ENCODE measurements at regions not wholly inside any gene's neighbourhood (a gene's known extent, or its start where the extent isn't known, plus 50 kb on each side); places are given as distances from the start of the nearest gene placed in this dataset.
"Not testable (repeated sequence)": the region's sequence is repeated elsewhere in the genome, so short reads cannot be mapped to it uniquely, and the experiment has no call there.

DNA sequence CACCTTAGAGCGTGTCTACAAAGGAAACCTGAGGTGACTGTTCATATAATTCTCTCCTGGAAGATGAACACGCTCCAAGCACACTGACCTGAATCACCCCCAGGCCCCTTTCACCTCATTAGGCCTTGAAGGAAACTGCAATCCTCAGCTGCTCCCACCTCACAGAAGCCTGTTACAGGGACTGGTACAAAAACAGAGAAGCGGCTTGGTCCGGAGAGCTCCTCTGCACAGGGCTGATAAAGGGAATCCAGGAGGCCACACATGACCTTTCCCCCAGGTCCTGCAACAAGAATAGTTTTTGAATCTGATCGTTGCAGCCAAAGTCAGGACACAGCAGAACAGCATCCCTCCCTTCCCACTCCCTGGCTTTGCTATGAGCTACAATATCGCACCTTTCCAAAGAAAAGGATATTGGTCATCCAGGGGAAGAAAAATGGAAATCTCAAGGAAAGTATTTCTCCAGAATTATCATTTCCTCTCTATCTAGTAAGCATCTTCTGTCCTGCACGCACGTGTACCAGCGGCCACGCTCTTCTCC lies 666.7 kb downstream of the UQCRFS1 start:
- H3K9ac ChIP-seq (ENCODE audit: insufficient read length, low read depth), result no peak overlapping the region
- H3K27me3 ChIP-seq (ENCODE audit: insufficient read depth, insufficient read length), result no peaks in the 10 kb centered on the region
- no peak overlapping the region for H3K4me3 ChIP-seq (ENCODE audit: insufficient read length, low read depth)
- H3K9me3 ChIP-seq (ENCODE audit: insufficient read depth, low read length), result no peaks in the 10 kb centered on the region
- TF ChIP-seq SUZ12 (IDR thresholded peaks at IDR 0.05; ENCODE audit: extremely low read depth, insufficient read depth, insufficient read length), result no peak
- no peak for TF ChIP-seq YY1 (IDR thresholded peaks at IDR 0.05; ENCODE audit: insufficient read depth, insufficient read length)
- no peak for TF ChIP-seq ZNF274 (IDR thresholded peaks at IDR 0.05; ENCODE audit: low read depth, low read length)
- no peaks in the 10 kb centered on the region for H3K36me3 ChIP-seq (ENCODE audit: insufficient read depth, insufficient read length, low read length)
- no peak for DNase-seq (ENCODE audit: low read depth, low spot score)
- no peaks in the 10 kb centered on the region for H3K4me1 ChIP-seq (ENCODE audit: insufficient read depth, insufficient read length)

DNA sequence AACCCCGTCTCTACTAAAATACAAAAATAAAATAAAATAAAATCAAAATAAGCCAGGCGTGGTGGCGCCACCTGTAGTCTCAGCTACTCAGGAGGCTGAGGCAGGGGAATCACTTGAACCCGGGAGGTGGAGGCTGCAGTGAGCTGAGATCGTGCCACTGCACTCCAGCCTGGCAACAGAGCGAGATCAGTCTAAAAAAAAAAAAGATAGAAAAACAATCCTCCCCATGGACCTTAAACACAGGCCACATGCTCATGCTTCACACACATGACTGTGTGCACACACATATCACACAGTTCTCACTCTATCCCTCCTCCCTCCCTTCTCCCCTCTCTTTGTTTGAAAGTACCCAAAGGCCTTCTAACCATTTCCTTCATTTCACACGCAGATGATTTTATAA lies 667.6 kb downstream of the UQCRFS1 start:
- H3K9ac ChIP-seq (ENCODE audit: insufficient read length, low read depth); H3K27me3 ChIP-seq (ENCODE audit: insufficient read depth, insufficient read length); H3K36me3 ChIP-seq (ENCODE audit: insufficient read depth, insufficient read length, low read length); H3K4me3 ChIP-seq (ENCODE audit: insufficient read length, low read depth); DNase-seq (ENCODE audit: low read depth, low spot score); H3K9me3 ChIP-seq (ENCODE audit: insufficient read depth, low read length); H3K4me1 ChIP-seq (ENCODE audit: insufficient read depth, insufficient read length): not testable (repeated sequence)

DNA sequence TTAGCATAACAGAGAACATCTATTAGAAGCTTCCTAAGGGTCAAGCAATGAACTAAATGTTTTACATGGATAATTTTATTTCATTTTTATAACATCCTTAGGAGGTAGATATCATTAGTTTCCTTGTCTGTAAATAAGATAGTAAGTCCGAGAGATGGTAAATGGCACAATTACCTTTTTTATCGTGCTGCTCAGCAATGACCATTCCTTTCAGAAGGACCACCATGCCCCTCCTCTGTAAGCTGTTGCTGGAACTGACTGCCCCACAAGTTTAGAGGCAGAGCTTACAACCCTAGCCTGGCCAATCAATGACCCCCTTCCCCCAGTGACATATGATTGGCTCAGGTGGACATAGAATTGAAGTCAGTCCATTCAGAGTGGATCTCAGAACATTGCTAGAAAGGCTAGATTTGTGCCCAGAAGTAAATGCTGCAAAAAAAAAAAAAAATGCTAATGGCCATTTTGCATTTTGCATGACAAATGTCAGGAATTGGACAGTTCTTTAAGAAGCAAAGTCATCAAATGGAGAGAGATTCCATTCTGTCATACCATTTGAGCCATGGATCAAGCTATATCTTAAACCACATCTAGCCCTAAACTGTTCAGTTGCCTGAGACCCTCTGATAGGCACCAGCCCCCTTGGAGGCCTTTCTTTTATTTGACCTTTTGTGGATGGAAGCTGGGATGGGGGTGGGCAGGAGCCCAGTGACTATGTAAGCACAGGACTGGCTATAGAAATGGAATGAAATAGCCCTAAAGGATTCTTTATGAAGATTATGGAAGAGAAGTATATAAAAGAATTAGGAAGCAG lies 668.3 kb downstream of the UQCRFS1 start:
- no peaks in the 10 kb centered on the region for H3K4me1 ChIP-seq (ENCODE audit: insufficient read depth, insufficient read length)
- H3K9ac ChIP-seq (ENCODE audit: insufficient read length, low read depth), result no peak overlapping the region
- no peaks in the 10 kb centered on the region for H3K36me3 ChIP-seq (ENCODE audit: insufficient read depth, insufficient read length, low read length)
- H3K27me3 ChIP-seq (ENCODE audit: insufficient read depth, insufficient read length), result no peaks in the 10 kb centered on the region
- H3K9me3 ChIP-seq (ENCODE audit: insufficient read depth, low read length), result no peaks in the 10 kb centered on the region
- no peak overlapping the region for H3K4me3 ChIP-seq (ENCODE audit: insufficient read length, low read depth)
- DNase-seq (ENCODE audit: low read depth, low spot score), result no peak
- no peak for TF ChIP-seq YY1 (IDR thresholded peaks at IDR 0.05; ENCODE audit: insufficient read depth, insufficient read length)
- TF ChIP-seq SUZ12 (IDR thresholded peaks at IDR 0.05; ENCODE audit: extremely low read depth, insufficient read depth, insufficient read length), result no peak
- no peak for TF ChIP-seq ZNF274 (IDR thresholded peaks at IDR 0.05; ENCODE audit: low read depth, low read length)

- Histone ChIP-seq H3K9ac (ENCODE audit: insufficient read length, low read depth) (no peak overlapping the region), H3K36me3 (ENCODE audit: insufficient read depth, insufficient read length, low read length) (no peaks in the 10 kb centered on the region), H3K9me3 (ENCODE audit: insufficient read depth, low read length) (no peaks in the 10 kb centered on the region), H3K4me1 (ENCODE audit: insufficient read depth, insufficient read length) (no peaks in the 10 kb centered on the region), H3K27me3 (ENCODE audit: insufficient read depth, insufficient read length) (no peaks in the 10 kb centered on the region), H3K4me3 (ENCODE audit: insufficient read length, low read depth) (no peak overlapping the region)
- TF ChIP-seq ZNF274 (IDR thresholded peaks at IDR 0.05; ENCODE audit: low read depth, low read length) (no peak), SUZ12 (IDR thresholded peaks at IDR 0.05; ENCODE audit: extremely low read depth, insufficient read depth, insufficient read length) (no peak), YY1 (IDR thresholded peaks at IDR 0.05; ENCODE audit: insufficient read depth, insufficient read length) (no peak)
- no peak for DNase-seq (ENCODE audit: low read depth, low spot score)
Observed at GRCh38 chr19:28543244-28543776, 669.6 kb downstream of the UQCRFS1 start.

DNA sequence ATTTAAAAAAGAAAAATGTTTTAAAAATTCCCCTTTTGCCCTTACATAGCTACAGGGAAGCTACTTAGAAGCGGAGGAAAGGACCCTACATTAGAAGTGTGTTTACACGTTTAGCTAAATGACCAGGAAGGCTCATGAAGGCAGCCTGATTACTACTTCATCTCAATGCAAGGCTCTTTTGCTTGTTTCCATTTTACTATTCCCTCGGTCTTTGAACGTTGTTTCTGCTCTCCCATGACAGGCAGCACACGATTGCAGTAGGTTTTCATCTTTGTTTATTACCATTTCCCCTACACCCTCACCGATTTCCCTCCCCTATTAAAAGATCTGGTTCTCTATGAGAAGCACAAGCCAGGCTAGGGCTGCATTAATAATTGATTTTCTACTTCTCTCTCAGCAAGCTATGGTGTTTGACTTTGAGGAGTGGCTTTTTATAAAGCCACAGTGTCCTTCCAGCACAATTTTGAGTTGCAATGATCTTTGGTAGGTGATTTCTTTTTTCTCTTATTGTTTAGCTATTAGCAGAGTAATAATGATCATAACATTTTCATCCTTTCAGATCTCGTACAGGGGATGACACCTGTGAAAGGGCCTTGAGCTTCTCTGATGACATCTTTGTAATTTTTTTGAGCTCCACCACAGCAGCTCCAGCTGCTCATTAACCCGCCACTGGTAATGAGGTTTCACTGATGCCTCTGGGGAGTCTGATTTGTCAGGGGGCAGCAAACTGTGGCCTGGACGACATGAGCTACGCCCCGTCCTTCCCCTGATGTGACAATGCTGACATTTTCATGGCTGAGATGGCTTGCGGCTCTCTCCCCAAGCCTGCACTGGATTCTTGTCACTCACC lies 670.3 kb downstream of the UQCRFS1 start:
- no peaks in the 10 kb centered on the region for H3K4me1 ChIP-seq (ENCODE audit: insufficient read depth, insufficient read length)
- H3K27me3 ChIP-seq (ENCODE audit: insufficient read depth, insufficient read length), result no peaks in the 10 kb centered on the region
- H3K9ac ChIP-seq (ENCODE audit: insufficient read length, low read depth), result no peak overlapping the region
- H3K9me3 ChIP-seq (ENCODE audit: insufficient read depth, low read length), result peaks cover 5% of the 10 kb centered on the region; the same call in 1 of the 2 replicates
- DNase-seq (ENCODE audit: low read depth, low spot score), result no peak
- TF ChIP-seq ZNF274 (IDR thresholded peaks at IDR 0.05; ENCODE audit: low read depth, low read length) (no peak), YY1 (IDR thresholded peaks at IDR 0.05; ENCODE audit: insufficient read depth, insufficient read length) (no peak), SUZ12 (IDR thresholded peaks at IDR 0.05; ENCODE audit: extremely low read depth, insufficient read depth, insufficient read length) (no peak)
- no peak overlapping the region for H3K4me3 ChIP-seq (ENCODE audit: insufficient read length, low read depth)
- H3K36me3 ChIP-seq (ENCODE audit: insufficient read depth, insufficient read length, low read length), result no peaks in the 10 kb centered on the region

GRCh38 chr19:28541602-28542393 lies 671.2 kb downstream of the UQCRFS1 start:
- no peaks in the 10 kb centered on the region for H3K27me3 ChIP-seq (ENCODE audit: insufficient read depth, insufficient read length)
- H3K36me3 ChIP-seq (ENCODE audit: insufficient read depth, insufficient read length, low read length), result no peaks in the 10 kb centered on the region
- no peak overlapping the region for H3K9ac ChIP-seq (ENCODE audit: insufficient read length, low read depth)
- DNase-seq (ENCODE audit: low read depth, low spot score), result no peak
- H3K9me3 ChIP-seq (ENCODE audit: insufficient read depth, low read length), result peaks cover 13% of the 10 kb centered on the region
- no peak for TF ChIP-seq ZNF274 (IDR thresholded peaks at IDR 0.05; ENCODE audit: low read depth, low read length)
- no peak for TF ChIP-seq SUZ12 (IDR thresholded peaks at IDR 0.05; ENCODE audit: extremely low read depth, insufficient read depth, insufficient read length)
- TF ChIP-seq YY1 (IDR thresholded peaks at IDR 0.05; ENCODE audit: insufficient read depth, insufficient read length), result no peak
- H3K4me3 ChIP-seq (ENCODE audit: insufficient read length, low read depth), result no peak overlapping the region
- no peaks in the 10 kb centered on the region for H3K4me1 ChIP-seq (ENCODE audit: insufficient read depth, insufficient read length)

Measured in NT2/D1 (cell line).